Loucy (cell line): ENCODE measurements at regions not wholly inside any gene's neighbourhood (a gene's known extent, or its start where the extent isn't known, plus 50 kb on each side); places are given as distances from the start of the nearest gene placed in this dataset.

ENCODE experiments used
- H2AFZ ChIP-seq: fragments of 200-600 bp; sonication (generic); 2 replicates; pipeline ENCODE4 v1.6.0; 2016; ENCODE audit warnings: antibody characterized with exemption, mild to moderate bottlenecking, low read length, moderate library complexity
- H3F3A ChIP-seq: fragments of 200-600 bp; 2 replicates; pipeline ENCODE4 v1.6.0; 2016; ENCODE audit warnings: antibody characterized with exemption, low read depth, mild to moderate bottlenecking
- H3K27me3 ChIP-seq: fragments of 200-600 bp; sonication (generic); 2 replicates; pipeline ENCODE4 v1.6.1; 2014; ENCODE audit warnings: low read length, mild to moderate bottlenecking; ENCODE audit not compliant: insufficient read depth, poor library complexity, severe bottlenecking
- H3K36me3 ChIP-seq: fragments of 200-600 bp; sonication (generic); 2 replicates; pipeline ENCODE4 v1.6.1; 2016; ENCODE audit warnings: low read length; ENCODE audit not compliant: insufficient read depth
- H3K4me1 ChIP-seq: fragments of 200-600 bp; sonication (generic); 2 replicates; pipeline ENCODE4 v1.5.1; 2014; ENCODE audit warnings: low read length, mild to moderate bottlenecking; ENCODE audit not compliant: insufficient read depth, poor library complexity, severe bottlenecking
- H3K4me2 ChIP-seq: fragments of 200-600 bp; sonication (generic); 2 replicates; pipeline ENCODE4 v1.6.0; 2014; ENCODE audit warnings: antibody characterized with exemption, low read length, low read depth, mild to moderate bottlenecking; ENCODE audit not compliant: poor library complexity, severe bottlenecking
- H3K4me3 ChIP-seq: fragments of 200-600 bp; sonication (generic); 2 replicates; pipeline ENCODE4 v1.5.1; 2014; ENCODE audit warnings: low read length, mild to moderate bottlenecking, mixed read lengths; ENCODE audit not compliant: poor library complexity, severe bottlenecking
- H3K79me2 ChIP-seq: fragments of 200-600 bp; sonication (generic); 2 replicates; pipeline ENCODE4 v1.6.1; 2014; ENCODE audit warnings: low read length; ENCODE audit not compliant: insufficient read depth
- H3K9ac ChIP-seq: fragments of 200-600 bp; sonication (generic); 2 replicates; pipeline ENCODE4 v1.6.0; 2014; ENCODE audit warnings: mild to moderate bottlenecking, low read depth, low read length, moderate library complexity; ENCODE audit not compliant: poor library complexity, severe bottlenecking
- H3K9me2 ChIP-seq: fragments of 200-600 bp; sonication (generic); replicated peaks from 2 replicates; pipeline ENCODE4 v1.6.1; 2016; ENCODE audit warnings: low read depth, low read length, mixed read lengths
- H3K9me3 ChIP-seq: fragments of 200-600 bp; sonication (generic); 2 replicates; pipeline ENCODE4 v1.6.1; 2014; ENCODE audit warnings: mild to moderate bottlenecking, antibody characterized with exemption, low read length, low read depth; ENCODE audit not compliant: insufficient read depth
- H4K20me1 ChIP-seq: fragments of 200-600 bp; sonication (generic); 2 replicates; pipeline ENCODE4 v1.6.0; 2014; ENCODE audit warnings: antibody characterized with exemption, low read length, mild to moderate bottlenecking; ENCODE audit not compliant: insufficient read depth, poor library complexity, severe bottlenecking
- CTCF ChIP-seq: fragments of 200-600 bp; sonication (generic); conservative IDR thresholded peaks from 2 replicates; pipeline ENCODE4 v1.5.1; 2014; ENCODE audit warnings: mild to moderate bottlenecking, antibody characterized with exemption, low read length
- EZH2phosphoT487 ChIP-seq: fragments of 200-600 bp; IDR thresholded peaks from 2 replicates; pipeline ENCODE4 v1.6.1; 2018; ENCODE audit warnings: antibody characterized with exemption, mild to moderate bottlenecking, moderate library complexity, borderline replicate concordance

DNA sequence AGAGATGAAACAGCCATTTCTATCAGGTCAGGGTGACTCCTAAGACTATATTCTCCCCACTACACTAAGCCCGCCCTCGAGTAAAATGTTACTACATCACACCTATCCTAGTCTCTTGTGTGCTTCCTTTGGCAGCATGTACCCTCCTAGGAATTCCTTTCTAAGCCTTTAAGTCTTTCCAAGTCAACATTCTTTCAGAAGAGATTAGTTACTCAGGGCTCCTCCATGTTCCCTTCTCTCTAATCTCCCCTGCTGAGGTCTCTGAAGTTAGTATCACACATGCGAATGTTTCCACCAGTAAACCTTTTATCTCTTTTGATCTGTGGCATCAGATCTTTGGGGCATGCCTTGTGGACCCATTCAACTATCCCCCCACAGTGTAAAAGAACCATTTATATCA is 873.7 kb upstream of the FAT3 start:
- Histone ChIP-seq H3K4me1 (no peaks in the 10 kb centered on the region), H3K9ac (no peak overlapping the region), H3K4me2 (no peak overlapping the region), H3K4me3 (no peak overlapping the region), H3K9me2 (no peaks in the 10 kb centered on the region), H2AFZ (no peak overlapping the region), H3K36me3 (no peaks in the 10 kb centered on the region), H4K20me1 (no peaks in the 10 kb centered on the region), H3K9me3 (no peaks in the 10 kb centered on the region), H3F3A (no peaks in the 10 kb centered on the region), H3K79me2 (no peaks in the 10 kb centered on the region), H3K27me3 (no peaks in the 10 kb centered on the region)
- no peak for TF ChIP-seq EZH2phosphoT487
- no peak for TF ChIP-seq CTCF

- Histone ChIP-seq H3K36me3 (no peaks in the 10 kb centered on the region), H3K9me2 (no peaks in the 10 kb centered on the region), H3K79me2 (no peaks in the 10 kb centered on the region), H4K20me1 (no peaks in the 10 kb centered on the region), H3K4me3 (no peak overlapping the region), H3F3A (no peaks in the 10 kb centered on the region), H3K4me1 (no peaks in the 10 kb centered on the region), H2AFZ (no peak overlapping the region), H3K27me3 (no peaks in the 10 kb centered on the region), H3K9ac (no peak overlapping the region), H3K4me2 (no peak overlapping the region), H3K9me3 (no peaks in the 10 kb centered on the region)
- TF ChIP-seq EZH2phosphoT487: no peak
These were observed 897.9 kb upstream of the FAT3 start for GRCh38 chr11:91326751-91327150.

DNA sequence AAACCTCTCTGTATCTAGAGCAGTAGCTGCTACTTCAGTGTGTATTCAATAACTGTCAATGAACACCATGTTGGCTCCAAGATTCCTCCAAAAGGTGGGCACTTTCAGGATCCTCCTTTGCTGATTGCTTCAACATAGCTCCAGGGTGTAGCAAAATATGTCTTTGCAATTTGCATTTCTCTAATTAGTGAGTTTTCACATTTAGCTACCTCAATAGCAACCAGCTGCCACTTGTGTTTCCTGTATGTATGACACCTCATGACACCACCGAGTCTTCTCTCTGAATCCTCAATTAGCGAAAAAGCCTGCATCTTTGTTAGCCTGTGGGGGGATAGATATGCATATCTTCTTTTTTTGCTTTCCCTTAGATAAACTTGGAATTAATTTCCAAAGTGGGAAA is 898.3 kb upstream of the FAT3 start:
- TF ChIP-seq EZH2phosphoT487 (no peak), CTCF (no peak)
- H3K9ac ChIP-seq: no peak overlapping the region
- H3K9me3 ChIP-seq: no peaks in the 10 kb centered on the region
- no peak overlapping the region for H3K4me3 ChIP-seq
- no peaks in the 10 kb centered on the region for H3F3A ChIP-seq
- H3K4me1 ChIP-seq: no peaks in the 10 kb centered on the region
- no peaks in the 10 kb centered on the region for H3K36me3 ChIP-seq
- no peak overlapping the region for H2AFZ ChIP-seq
- H3K79me2 ChIP-seq: no peaks in the 10 kb centered on the region
- H4K20me1 ChIP-seq: no peaks in the 10 kb centered on the region
- no peaks in the 10 kb centered on the region for H3K9me2 ChIP-seq
- H3K4me2 ChIP-seq: no peak overlapping the region
- H3K27me3 ChIP-seq: no peaks in the 10 kb centered on the region

- Histone ChIP-seq H3K4me3 (no peak overlapping the region), H3K9me2 (no peaks in the 10 kb centered on the region), H3K27me3 (no peaks in the 10 kb centered on the region), H2AFZ (no peak overlapping the region), H3K9me3 (no peaks in the 10 kb centered on the region), H3K4me2 (no peak overlapping the region), H3K4me1 (no peaks in the 10 kb centered on the region), H3K36me3 (no peaks in the 10 kb centered on the region), H3F3A (no peaks in the 10 kb centered on the region), H3K79me2 (no peaks in the 10 kb centered on the region), H3K9ac (no peak overlapping the region), H4K20me1 (no peaks in the 10 kb centered on the region)
- TF ChIP-seq EZH2phosphoT487: no peak
- TF ChIP-seq CTCF: no peak
These were observed 910.1 kb upstream of the FAT3 start for GRCh38 chr11:91314521-91314920.
